ENCODE measurements at regions not wholly inside any gene's neighbourhood (a gene's known extent, or its start where the extent isn't known, plus 50 kb on each side); places are given as distances from the start of the nearest gene placed in this dataset.
A peak's percentile ranks its signal among the peaks of the same experiment; 100 is the strongest.
"Not testable (repeated sequence)": the region's sequence is repeated elsewhere in the genome, so short reads cannot be mapped to it uniquely, and the experiment has no call there.

GRCh38 chrX:40988100-40988499 is 97.1 kb upstream of the USP9X start:
- Histone ChIP-seq H4K20me1 (ENCODE audit: insufficient read depth, low read length) (no peaks in the 10 kb centered on the region), H2AFZ (ENCODE audit: low read depth, low read length) (no peak overlapping the region), H3K9ac (ENCODE audit: low read length) (no peak overlapping the region), H3K4me2 (ENCODE audit: low read length) (no peak overlapping the region), H3K27ac (ENCODE audit: low read depth, low read length) (no peak overlapping the region), H3K4me3 (ENCODE audit: insufficient read depth, low read depth, low read length) (no peak overlapping the region), H3K27me3 (ENCODE audit: insufficient read depth, low read length) (no peaks in the 10 kb centered on the region), H3K36me3 (ENCODE audit: insufficient read depth, low read length) (no peaks in the 10 kb centered on the region), H3K9me3 (ENCODE audit: insufficient read depth, low read depth, low read length) (no peaks in the 10 kb centered on the region), H3K79me2 (ENCODE audit: insufficient read depth, low read length) (no peaks in the 10 kb centered on the region), H3K4me1 (ENCODE audit: insufficient read depth, low read length) (no peaks in the 10 kb centered on the region)
- Mint-ChIP-seq H3K36me3 (ENCODE audit: low read depth, unreplicated experiment) (no peaks in the 10 kb centered on the region), H3K4me3 (ENCODE audit: unreplicated experiment) (no peak overlapping the region), H3K9me3 (ENCODE audit: unreplicated experiment) (no peaks in the 10 kb centered on the region), H3K27me3 (ENCODE audit: low read depth, unreplicated experiment) (no peaks in the 10 kb centered on the region), H3K4me1 (ENCODE audit: low read depth, unreplicated experiment) (no peaks in the 10 kb centered on the region), H3K27ac (ENCODE audit: unreplicated experiment) (no peak overlapping the region)
- no peak for DNase-seq (ENCODE audit: low read depth)
- no peak for TF ChIP-seq EZH2 (IDR thresholded peaks at IDR 0.05; ENCODE audit: insufficient read depth, low read length)
- TF ChIP-seq CTCF (IDR thresholded peaks at IDR 0.05; ENCODE audit: insufficient read depth, low read depth, low read length) = no peak
- peak; percentile 78 for FAIRE-seq

- DNase-seq (ENCODE audit: low read depth); H3K36me3 Mint-ChIP-seq (ENCODE audit: low read depth, unreplicated experiment); H3K4me1 Mint-ChIP-seq (ENCODE audit: low read depth, unreplicated experiment); FAIRE-seq; H3K9ac ChIP-seq (ENCODE audit: low read length); H3K9me3 ChIP-seq (ENCODE audit: insufficient read depth, low read depth, low read length); H3K27ac Mint-ChIP-seq (ENCODE audit: unreplicated experiment); H3K4me3 ChIP-seq (ENCODE audit: insufficient read depth, low read depth, low read length); H4K20me1 ChIP-seq (ENCODE audit: insufficient read depth, low read length); H3K4me1 ChIP-seq (ENCODE audit: insufficient read depth, low read length); H3K36me3 ChIP-seq (ENCODE audit: insufficient read depth, low read length); H3K9me3 Mint-ChIP-seq (ENCODE audit: unreplicated experiment); H3K4me3 Mint-ChIP-seq (ENCODE audit: unreplicated experiment); H2AFZ ChIP-seq (ENCODE audit: low read depth, low read length); H3K4me2 ChIP-seq (ENCODE audit: low read length); H3K27me3 ChIP-seq (ENCODE audit: insufficient read depth, low read length); H3K79me2 ChIP-seq (ENCODE audit: insufficient read depth, low read length); H3K27me3 Mint-ChIP-seq (ENCODE audit: low read depth, unreplicated experiment); H3K27ac ChIP-seq (ENCODE audit: low read depth, low read length): not testable (repeated sequence)
Observed at GRCh38 chrX:40993395-40993794, 91.8 kb upstream of the USP9X start.

- Histone ChIP-seq H3K4me1 (ENCODE audit: insufficient read depth, low read length) (no peaks in the 10 kb centered on the region), H3K36me3 (ENCODE audit: insufficient read depth, low read length) (no peaks in the 10 kb centered on the region), H3K27me3 (ENCODE audit: insufficient read depth, low read length) (no peaks in the 10 kb centered on the region), H3K4me2 (ENCODE audit: low read length) (peak overlapping the region; percentile 58), H3K4me3 (ENCODE audit: insufficient read depth, low read depth, low read length) (peak overlapping the region; percentile 13), H3K79me2 (ENCODE audit: insufficient read depth, low read length) (no peaks in the 10 kb centered on the region), H2AFZ (ENCODE audit: low read depth, low read length) (peak overlapping the region; percentile 53), H4K20me1 (ENCODE audit: insufficient read depth, low read length) (no peaks in the 10 kb centered on the region), H3K9me3 (ENCODE audit: insufficient read depth, low read depth, low read length) (no peaks in the 10 kb centered on the region), H3K27ac (ENCODE audit: low read depth, low read length) (peak overlapping the region; percentile 3), H3K9ac (ENCODE audit: low read length) (peak overlapping the region; percentile 39)
- TF ChIP-seq EZH2 (IDR thresholded peaks at IDR 0.05; ENCODE audit: insufficient read depth, low read length) (no peak), CTCF (IDR thresholded peaks at IDR 0.05; ENCODE audit: insufficient read depth, low read depth, low read length) (no peak)
- Mint-ChIP-seq H3K4me1 (ENCODE audit: low read depth, unreplicated experiment) (no peaks in the 10 kb centered on the region), H3K36me3 (ENCODE audit: low read depth, unreplicated experiment) (no peaks in the 10 kb centered on the region), H3K27ac (ENCODE audit: unreplicated experiment) (peak overlapping the region; percentile 83), H3K27me3 (ENCODE audit: low read depth, unreplicated experiment) (no peaks in the 10 kb centered on the region), H3K9me3 (ENCODE audit: unreplicated experiment) (no peaks in the 10 kb centered on the region), H3K4me3 (ENCODE audit: unreplicated experiment) (no peak overlapping the region)
- FAIRE-seq = peak; percentile 23
- DNase-seq (ENCODE audit: low read depth) = peak; percentile 82
Observed at GRCh38 chrX:40996886-40997530, 88.2 kb upstream of the USP9X start.
